Hepatic stellate cell (primary cell): ENCODE measurements at regions not wholly inside any gene's neighbourhood (a gene's known extent, or its start where the extent isn't known, plus 50 kb on each side); places are given as distances from the start of the nearest gene placed in this dataset.
A peak's percentile ranks its signal among the peaks of the same experiment; 100 is the strongest.
"Not testable (repeated sequence)": the region's sequence is repeated elsewhere in the genome, so short reads cannot be mapped to it uniquely, and the experiment has no call there.

Experiments
- DNase-seq: peaks from one replicate; pipeline ENCODE4 v3.0.0; 2011; ENCODE audit warnings: low spot score

DNA sequence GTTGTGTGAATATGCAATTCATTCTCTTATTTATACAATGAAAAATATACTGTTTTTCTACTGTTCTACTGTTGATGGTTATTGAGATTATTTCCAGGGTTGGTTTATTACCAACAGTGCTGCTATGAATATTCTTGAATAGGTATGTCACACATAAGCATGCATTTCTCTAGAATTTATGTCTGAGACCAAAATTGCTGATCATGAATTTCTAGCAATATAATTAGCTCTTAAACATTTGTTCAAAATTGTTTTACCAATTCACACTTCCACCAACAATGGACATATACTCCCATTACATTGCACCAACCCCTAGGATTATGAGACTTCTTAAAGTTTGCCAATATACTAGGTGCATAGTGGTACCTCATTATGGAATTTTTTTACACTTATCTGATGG, 164.1 kb upstream of the KCNQ5 start:
- DNase-seq, result no peak

DNA sequence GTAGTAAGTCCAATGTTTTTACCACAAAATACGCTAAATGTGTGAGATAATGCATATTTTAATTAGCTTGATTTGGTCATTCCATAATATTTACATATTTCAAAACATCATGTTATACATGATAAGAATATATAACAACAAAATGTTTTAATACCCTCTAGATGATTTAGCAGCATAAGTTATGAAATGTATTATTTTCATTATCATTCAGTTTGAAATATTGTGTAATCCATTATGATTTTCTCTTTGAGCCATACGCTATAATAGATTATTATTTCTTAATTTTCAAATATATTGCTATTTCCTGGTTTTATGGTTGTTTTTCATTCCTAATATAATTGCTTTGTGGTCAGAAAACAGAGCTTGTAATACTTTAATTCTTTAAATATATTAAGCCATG, 163.3 kb upstream of the KCNQ5 start:
- DNase-seq, result no peak

DNA sequence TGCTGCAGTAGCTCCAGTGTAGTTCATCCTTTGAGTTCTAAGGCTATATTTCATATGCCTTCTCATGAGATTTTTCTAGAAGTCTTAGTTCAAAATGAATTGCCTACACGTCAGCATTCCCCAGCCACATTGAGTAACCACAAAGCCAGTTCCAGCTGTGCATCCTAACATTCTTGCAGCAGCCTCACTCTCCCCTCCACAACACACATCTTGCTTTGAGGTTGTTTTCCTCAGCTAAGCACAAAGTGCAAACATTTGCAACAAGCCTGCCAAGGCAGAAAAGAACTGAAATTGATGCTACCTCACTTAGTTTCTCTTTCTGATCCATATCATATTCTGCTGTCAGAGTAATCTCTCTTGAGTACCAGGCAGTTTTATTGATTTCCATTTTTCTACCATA, 160.7 kb upstream of the KCNQ5 start:
- DNase-seq, result peak; percentile 4

- no peak for DNase-seq
These were observed 157.6 kb upstream of the KCNQ5 start for GRCh38 chr6:72464246-72464645.

GRCh38 chr6:72464791-72465691, 156.8 kb upstream of the KCNQ5 start:
- DNase-seq, result peak; percentile 20

DNA sequence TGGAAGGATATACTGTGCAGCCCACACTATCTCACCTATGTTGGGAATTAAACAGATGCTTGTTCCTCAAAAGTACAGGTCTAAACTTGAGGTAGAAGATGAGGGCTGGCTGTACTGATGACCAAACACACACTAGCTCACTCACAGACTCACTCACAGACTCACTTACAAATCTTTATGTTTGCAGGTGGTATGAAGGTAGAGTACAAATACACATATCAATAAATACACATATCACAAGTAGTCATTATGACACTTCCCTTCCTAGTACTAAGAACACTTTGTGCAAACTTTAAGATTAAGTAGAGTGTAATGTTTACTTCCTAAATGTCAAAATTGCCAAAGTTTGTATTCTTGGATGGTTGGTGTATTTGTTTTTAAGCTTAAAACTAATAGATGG, 155.4 kb upstream of the KCNQ5 start:
- DNase-seq, result no peak

DNA sequence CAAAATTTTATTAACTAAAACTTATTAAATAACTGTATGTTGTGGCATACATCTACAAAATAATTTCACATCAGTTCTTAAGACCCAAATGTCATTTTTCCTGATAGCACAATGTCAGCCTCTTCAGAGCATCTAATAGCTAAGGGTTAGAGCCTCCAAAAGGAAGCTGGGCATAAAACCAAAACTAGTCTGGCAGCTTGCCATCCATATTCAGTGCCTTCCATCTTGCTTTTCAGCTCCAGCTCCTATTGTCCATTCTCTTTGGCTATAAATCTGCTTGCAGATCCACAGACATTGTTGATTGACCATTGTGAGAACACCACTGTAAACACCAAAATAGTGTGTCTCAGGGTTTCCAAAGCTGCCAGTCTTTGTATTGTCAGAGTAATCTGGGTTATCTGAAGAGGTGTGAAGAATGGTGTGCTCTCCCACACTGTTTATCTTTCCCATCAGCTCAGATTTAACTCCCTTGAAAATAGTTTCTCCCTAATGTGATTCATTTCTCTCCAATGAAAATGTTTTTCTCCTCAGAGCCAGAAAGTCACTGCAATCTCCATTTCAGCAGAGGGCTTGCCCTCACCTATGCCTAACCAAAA, 154.8 kb upstream of the KCNQ5 start:
- DNase-seq, result no peak

- not testable (repeated sequence) for DNase-seq
These were observed 152.4 kb upstream of the KCNQ5 start for GRCh38 chr6:72469406-72469983.

DNA sequence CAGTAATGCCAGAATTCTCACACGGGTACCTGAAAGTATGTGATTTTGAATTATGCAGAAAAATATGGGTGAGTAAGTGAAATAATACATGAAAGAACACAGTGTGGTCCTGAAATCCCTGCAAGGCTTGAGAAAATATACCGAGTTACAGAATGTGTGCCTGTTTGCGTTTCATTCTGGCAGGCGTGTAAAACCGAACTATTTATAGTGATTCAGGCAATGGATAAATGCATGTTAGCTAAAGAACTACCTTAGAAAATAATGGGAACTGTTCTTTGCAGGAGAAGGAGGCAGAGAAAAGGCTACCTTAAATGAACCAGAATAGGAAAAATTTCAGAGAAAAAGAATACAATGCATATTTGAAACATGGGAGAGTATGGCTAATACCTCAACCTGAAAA, 145.8 kb upstream of the KCNQ5 start:
- DNase-seq, result no peak

- DNase-seq, result no peak
These were observed 145.2 kb upstream of the KCNQ5 start for GRCh38 chr6:72476646-72477045.

GRCh38 chr6:72495441-72495840, 126.4 kb upstream of the KCNQ5 start:
- DNase-seq, result no peak

DNA sequence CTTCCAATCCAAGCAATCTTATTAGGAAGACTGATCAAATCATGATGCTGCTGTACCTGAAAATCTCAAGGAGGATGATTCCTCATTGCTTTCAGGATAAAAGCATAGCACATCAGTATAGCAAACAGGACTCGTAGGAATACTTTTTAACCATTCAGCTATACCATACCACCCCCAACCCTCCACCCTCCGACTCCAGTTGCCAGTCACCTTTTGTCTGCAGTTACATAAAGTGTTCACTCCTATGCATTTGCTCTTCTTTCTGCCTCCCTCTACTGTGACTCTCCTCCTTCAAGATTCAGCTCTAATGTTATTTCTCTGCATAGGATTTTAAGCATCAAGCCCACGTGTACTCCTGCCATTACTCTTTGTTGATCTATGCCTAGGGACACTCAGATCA, 124.7 kb upstream of the KCNQ5 start:
- no peak for DNase-seq

DNA sequence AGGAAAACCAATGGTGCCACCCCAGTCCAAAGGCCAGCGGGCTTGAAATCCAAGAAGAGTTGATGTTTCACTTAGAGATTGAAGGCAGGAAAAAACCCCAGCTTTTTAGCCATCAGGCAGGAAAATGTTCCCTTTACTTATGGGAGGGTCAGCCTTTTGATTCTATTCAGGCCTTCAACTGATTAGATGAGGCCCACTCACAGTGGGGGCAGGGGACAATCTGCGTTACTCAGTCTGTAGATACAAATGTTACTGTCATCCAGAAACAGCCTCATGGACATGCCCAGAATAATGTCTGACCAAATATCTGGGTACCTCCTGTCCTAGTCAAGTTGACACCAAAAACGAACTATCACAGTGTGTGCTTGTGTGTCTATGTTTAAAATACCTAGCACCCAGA, 121.2 kb upstream of the KCNQ5 start:
- no peak for DNase-seq

DNA sequence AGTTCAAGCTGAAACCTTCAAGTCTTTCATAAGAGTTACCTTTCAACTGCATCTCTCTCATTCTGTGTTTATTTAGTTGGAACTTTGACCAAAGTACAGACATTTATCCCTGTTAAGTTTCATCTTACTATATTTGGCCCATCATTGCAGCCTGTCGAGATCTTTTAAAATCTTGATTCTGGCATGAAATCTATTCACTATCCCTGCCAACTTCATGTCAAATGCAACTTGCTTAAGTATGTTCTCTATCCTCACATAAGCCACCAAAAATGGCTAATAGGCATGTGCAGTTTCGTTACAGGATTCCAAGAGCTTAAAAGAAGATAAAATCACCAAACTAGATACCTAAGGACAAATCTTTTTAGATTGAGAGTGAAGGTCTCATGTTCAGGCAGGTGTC, 117.5 kb upstream of the KCNQ5 start:
- no peak for DNase-seq

DNA sequence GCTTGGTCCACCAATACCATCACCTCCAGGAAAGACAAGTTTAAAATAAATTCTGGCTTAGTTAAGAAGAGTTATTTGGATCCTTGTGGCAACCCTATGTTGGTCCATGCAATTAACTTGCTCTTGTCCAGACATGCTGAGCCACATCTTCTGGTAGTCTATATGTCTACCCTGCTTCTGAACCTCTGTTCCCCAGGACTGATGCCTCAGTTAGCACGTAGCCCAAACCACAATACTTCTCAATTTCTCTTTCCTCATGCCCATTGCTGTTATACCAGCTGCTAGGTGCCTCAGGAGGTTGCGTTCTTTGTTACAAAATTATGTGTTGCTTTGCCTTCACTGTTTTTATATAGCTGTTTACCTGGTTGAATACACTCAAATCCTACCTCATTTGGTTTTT, 116.4 kb upstream of the KCNQ5 start:
- no peak for DNase-seq

GRCh38 chr6:72519871-72520270, 102.0 kb upstream of the KCNQ5 start:
- DNase-seq, result no peak

DNA sequence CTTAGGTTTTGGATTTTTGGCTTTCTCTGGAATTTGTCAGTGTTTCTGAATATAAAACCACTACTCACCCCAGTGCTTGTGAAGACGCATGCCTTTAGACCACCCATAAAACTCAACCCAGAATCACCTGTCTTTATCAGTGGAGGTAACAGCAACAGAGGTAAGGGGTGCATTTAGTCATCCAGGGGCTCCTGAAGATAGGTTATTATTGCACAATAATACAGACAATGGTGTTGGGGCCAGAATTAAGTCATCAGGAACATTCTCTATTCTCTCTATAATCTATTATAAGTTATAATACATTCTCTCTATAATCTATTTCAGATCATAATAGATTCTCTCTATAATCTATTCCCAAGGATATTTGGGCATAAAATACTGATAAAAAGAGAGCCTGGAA, 100.2 kb upstream of the KCNQ5 start:
- DNase-seq, result no peak

GRCh38 chr6:72522735-72523141, 99.1 kb upstream of the KCNQ5 start:
- DNase-seq, result no peak

GRCh38 chr6:72524011-72524645, 97.7 kb upstream of the KCNQ5 start:
- no peak for DNase-seq

- no peak for DNase-seq
These were observed 95.9 kb upstream of the KCNQ5 start for GRCh38 chr6:72525821-72526510.

- DNase-seq, result no peak
These were observed 91.7 kb upstream of the KCNQ5 start for GRCh38 chr6:72530152-72530551.

DNA sequence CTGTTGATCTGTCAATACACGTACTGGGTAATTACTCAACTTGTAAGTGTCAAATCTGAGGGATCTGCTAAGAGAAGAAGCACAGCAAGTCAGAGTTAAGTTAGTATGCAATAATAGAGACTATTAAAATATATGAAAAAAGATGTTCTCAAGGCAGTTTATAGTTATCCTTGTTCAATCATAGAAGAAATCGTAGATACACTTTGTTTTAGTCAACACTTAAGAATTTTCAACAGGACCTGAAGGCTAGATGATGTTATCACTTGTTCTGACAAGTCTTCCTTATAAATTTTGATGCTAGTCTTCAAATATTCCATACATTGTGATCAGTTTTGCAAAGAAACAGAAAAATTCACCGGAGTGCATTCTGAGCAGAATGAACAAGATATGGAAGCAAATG, 91.1 kb upstream of the KCNQ5 start:
- no peak for DNase-seq
